GM12891 (cell line): ENCODE measurements at regions not wholly inside any gene's neighbourhood (a gene's known extent, or its start where the extent isn't known, plus 50 kb on each side); places are given as distances from the start of the nearest gene placed in this dataset.

Experiments used
- PAX5 ChIP-seq: IDR thresholded peaks from 2 replicates; pipeline ENCODE4 v1.6.1; 2011; ENCODE audit warnings: low read length, moderate library complexity, mild to moderate bottlenecking; ENCODE audit not compliant: insufficient read depth, severe bottlenecking
- POLR2A ChIP-seq: IDR thresholded peaks from 2 replicates; pipeline ENCODE4 v1.6.1; 2011; ENCODE audit warnings: low read depth, low read length, control low read depth
- POLR2AphosphoS5 ChIP-seq: IDR thresholded peaks from 2 replicates; pipeline ENCODE4 v1.6.1; 2011; ENCODE audit warnings: low read depth, low read length, control low read depth
- POU2F2 ChIP-seq: IDR thresholded peaks from 2 replicates; pipeline ENCODE4 v1.6.1; 2011; ENCODE audit warnings: low read depth, mild to moderate bottlenecking, control low read depth, low read length, moderate library complexity
- SPI1 ChIP-seq: IDR thresholded peaks from 2 replicates; pipeline ENCODE4 v1.6.1; 2011; ENCODE audit warnings: low read depth, low read length, control low read depth
- TAF1 ChIP-seq: IDR thresholded peaks from 2 replicates; pipeline ENCODE4 v1.6.1; 2011; ENCODE audit warnings: low read depth, low read length, control low read depth

GRCh38 chr14:28493516-28493915 lies 273.1 kb upstream of the FOXG1 start:
- no peak for TF ChIP-seq POLR2A
- TF ChIP-seq PAX5 = no peak
- TF ChIP-seq POLR2AphosphoS5 = no peak
- TF ChIP-seq SPI1 = no peak
- TF ChIP-seq TAF1 = no peak
- TF ChIP-seq POU2F2 = no peak
